Tibial nerve (tissue), 4 donors: ENCODE measurements at regions not wholly inside any gene's neighbourhood (a gene's known extent, or its start where the extent isn't known, plus 50 kb on each side); places are given as distances from the start of the nearest gene placed in this dataset.

Source experiments
- DNase-seq, 2 donors: peaks; one replicate each; pipeline ENCODE4 v3.0.0-alpha.2; 2019; ENCODE audit warnings: low spot score in 2 of 2
- H3K27ac ChIP-seq, 4 donors: fragments of 200-600 bp; sonication (generic) in 3 of 4; one replicate each; pipeline ENCODE4 v1.5.1; 2017 to 2019; ENCODE audit warnings: mild to moderate bottlenecking in 1 of 4
- H3K27me3 ChIP-seq, 2 donors: fragments of 200-600 bp; sonication (generic) in 1 of 2; one replicate each; pipeline versions ENCODE4 v1.5.1 to v1.6.0; 2017 to 2019
- H3K36me3 ChIP-seq, 3 donors: fragments of 200-600 bp; sonication (generic); one replicate each; pipeline ENCODE4 v1.5.1; 2018 to 2019
- H3K4me1 ChIP-seq, 4 donors: fragments of 200-600 bp; sonication (generic) in 3 of 4; one replicate each; pipeline ENCODE4 v1.5.1; 2017 to 2019
- H3K4me3 ChIP-seq, 4 donors: fragments of 200-600 bp; sonication (generic) in 3 of 4; one replicate each; pipeline ENCODE4 v1.5.1; 2017 to 2019; ENCODE audit warnings: mild to moderate bottlenecking in 1 of 4, moderate library complexity in 1 of 4
- H3K9me3 ChIP-seq, 4 donors: fragments of 200-600 bp; sonication (generic) in 3 of 4; one replicate each; pipeline ENCODE4 v1.5.1; 2017 to 2019
- EP300 ChIP-seq, 2 donors: sonication (generic); formaldehyde crosslinking; IDR thresholded peaks; one replicate each; pipeline ENCODE4 v1.6.1; 2017; ENCODE audit warnings: antibody characterized with exemption in 2 of 2, mild to moderate bottlenecking in 1 of 2
- POLR2A ChIP-seq, 2 donors: fragments of 450-650 bp; IDR thresholded peaks; one replicate each; pipeline ENCODE4 v1.6.1; 2017; ENCODE audit warnings: antibody characterized with exemption in 2 of 2, mild to moderate bottlenecking in 2 of 2, moderate library complexity in 2 of 2
- WGBS, 2 donors: methylation state at CpG; one replicate each; pipeline ENCODE4 v1.1.5; 2018; 5-methylcytosine and 5-hydroxymethylcytosine counted together
- TF ChIP-seq, protein P1 (sequence below), 5 experiments: fragments of 200-600 bp in 3 of 5; fragments of 450-650 bp in 2 of 5; sonication (generic) in 3 of 5; IDR thresholded peaks; one replicate each; pipeline ENCODE4 v1.5.1; 2016 to 2019; ENCODE audit warnings: antibody characterized with exemption in 5 of 5, mild to moderate bottlenecking in 3 of 5, moderate library complexity in 2 of 5

DNA sequence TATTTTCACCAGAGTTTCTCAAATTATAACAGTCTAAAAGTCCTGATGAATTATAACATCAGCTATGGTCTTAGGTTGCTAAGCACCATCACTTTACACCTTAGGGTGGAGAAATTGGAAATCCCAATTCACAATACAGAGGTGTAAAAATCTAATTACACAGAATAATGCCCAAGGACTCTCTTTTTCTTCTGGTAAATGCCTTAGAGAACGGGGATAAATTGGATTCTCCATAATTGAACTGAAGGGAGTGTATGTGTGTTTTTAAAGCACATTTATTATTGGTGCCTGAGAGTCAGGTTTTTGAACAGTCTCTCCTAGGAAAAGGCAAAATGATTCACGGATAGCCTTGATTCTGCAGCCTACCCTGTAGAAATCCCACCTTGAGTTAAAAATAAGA, 66.8 kb downstream of the NIBAN1 start:
- WGBS, 2 donors: 86 to 88% methylated on average over 2 of the region's 2 CpGs
- Histone ChIP-seq H3K9me3 (no peaks in the 10 kb centered on the region), H3K4me3 (no peak overlapping the region), H3K36me3 (no peaks in the 10 kb centered on the region), H3K27me3 (no peaks in the 10 kb centered on the region), H3K4me1 (peaks cover 0 to 31% (median 2%) of the 10 kb centered on the region in 4 donors), H3K27ac (no peak overlapping the region)
- no peak for DNase-seq
- TF ChIP-seq POLR2A (IDR thresholded peaks at IDR 0.05): no peak
- TF ChIP-seq, protein P1, sequence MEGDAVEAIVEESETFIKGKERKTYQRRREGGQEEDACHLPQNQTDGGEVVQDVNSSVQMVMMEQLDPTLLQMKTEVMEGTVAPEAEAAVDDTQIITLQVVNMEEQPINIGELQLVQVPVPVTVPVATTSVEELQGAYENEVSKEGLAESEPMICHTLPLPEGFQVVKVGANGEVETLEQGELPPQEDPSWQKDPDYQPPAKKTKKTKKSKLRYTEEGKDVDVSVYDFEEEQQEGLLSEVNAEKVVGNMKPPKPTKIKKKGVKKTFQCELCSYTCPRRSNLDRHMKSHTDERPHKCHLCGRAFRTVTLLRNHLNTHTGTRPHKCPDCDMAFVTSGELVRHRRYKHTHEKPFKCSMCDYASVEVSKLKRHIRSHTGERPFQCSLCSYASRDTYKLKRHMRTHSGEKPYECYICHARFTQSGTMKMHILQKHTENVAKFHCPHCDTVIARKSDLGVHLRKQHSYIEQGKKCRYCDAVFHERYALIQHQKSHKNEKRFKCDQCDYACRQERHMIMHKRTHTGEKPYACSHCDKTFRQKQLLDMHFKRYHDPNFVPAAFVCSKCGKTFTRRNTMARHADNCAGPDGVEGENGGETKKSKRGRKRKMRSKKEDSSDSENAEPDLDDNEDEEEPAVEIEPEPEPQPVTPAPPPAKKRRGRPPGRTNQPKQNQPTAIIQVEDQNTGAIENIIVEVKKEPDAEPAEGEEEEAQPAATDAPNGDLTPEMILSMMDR (IDR thresholded peaks at IDR 0.05): no peak
- TF ChIP-seq EP300 (IDR thresholded peaks at IDR 0.05): no peak

DNA sequence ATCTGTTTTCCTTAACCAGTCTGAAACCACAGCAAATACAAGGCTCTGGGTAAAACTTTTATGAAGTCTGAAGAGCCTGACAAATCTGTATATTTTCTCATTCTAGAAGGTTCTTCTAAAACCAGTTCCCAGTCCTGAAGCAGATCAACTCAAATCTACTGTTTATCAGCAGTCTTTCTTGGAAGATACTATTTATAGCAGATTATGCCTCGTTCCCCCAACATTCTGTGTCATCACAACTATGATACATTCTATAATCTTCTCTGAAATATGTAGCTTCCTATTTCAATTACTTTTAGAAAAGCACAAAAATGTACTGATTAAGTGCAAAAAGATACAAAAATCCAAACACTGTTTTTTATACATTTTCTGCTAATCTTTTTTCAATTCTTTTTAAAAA, 67.5 kb downstream of the NIBAN1 start:
- H3K36me3 ChIP-seq: no peaks in the 10 kb centered on the region
- no peak for DNase-seq
- no peak overlapping the region for H3K4me3 ChIP-seq
- TF ChIP-seq EP300 (IDR thresholded peaks at IDR 0.05) (no peak), POLR2A (IDR thresholded peaks at IDR 0.05) (no peak)
- TF ChIP-seq, protein P1 (IDR thresholded peaks at IDR 0.05): no peak
- no peaks in the 10 kb centered on the region for H3K27me3 ChIP-seq
- no peak overlapping the region for H3K27ac ChIP-seq
- H3K9me3 ChIP-seq: no peaks in the 10 kb centered on the region
- H3K4me1 ChIP-seq: peaks cover 0 to 31% (median 2%) of the 10 kb centered on the region in 4 donors
- WGBS, 2 donors: 69 to 70% methylated on average over 1 of the region's 1 CpG

DNA sequence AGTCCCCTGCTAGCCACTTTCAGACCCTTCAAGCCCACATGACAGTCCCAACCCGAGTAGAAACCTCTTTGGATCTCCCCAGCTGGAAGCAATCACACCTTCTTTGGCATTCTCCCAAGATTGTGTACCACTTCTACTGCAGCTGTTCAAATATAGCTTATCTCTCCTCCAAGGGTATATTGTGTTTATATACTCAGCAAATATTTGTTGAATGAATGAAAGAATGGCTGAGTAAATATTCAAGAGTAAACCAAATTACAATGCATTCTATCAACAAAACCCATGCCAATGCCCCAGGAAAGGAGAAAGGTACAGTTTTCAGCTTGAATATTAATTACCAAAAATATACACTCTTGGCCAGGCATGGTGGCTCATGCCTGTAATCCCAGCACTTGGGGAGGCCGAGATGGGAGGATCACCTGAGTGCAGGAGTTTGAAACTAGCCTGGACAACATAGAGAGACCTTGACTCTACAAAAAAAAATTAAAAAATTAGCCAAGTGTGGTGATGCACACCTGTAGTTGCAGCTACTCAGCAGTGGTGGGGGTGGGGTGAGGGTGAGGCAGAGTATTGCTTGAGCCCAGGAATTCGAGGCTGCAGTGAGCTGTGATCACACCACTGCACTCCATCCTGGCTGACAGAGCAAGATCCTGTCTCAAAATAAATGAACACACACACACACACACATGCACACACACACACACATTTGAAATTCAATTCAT, 68.5 kb downstream of the NIBAN1 start:
- TF ChIP-seq EP300 (IDR thresholded peaks at IDR 0.05) (no peak), POLR2A (IDR thresholded peaks at IDR 0.05) (no peak)
- TF ChIP-seq, protein P1 (IDR thresholded peaks at IDR 0.05): no peak
- Histone ChIP-seq H3K36me3 (no peaks in the 10 kb centered on the region), H3K4me3 (no peak overlapping the region), H3K27me3 (no peaks in the 10 kb centered on the region), H3K9me3 (no peaks in the 10 kb centered on the region), H3K27ac (no peak overlapping the region), H3K4me1 (peaks cover 0 to 29% (median 1%) of the 10 kb centered on the region in 4 donors)
- WGBS, 2 donors: 69 to 75% methylated on average over 3 of the region's 3 CpGs
- DNase-seq: no peak

DNA sequence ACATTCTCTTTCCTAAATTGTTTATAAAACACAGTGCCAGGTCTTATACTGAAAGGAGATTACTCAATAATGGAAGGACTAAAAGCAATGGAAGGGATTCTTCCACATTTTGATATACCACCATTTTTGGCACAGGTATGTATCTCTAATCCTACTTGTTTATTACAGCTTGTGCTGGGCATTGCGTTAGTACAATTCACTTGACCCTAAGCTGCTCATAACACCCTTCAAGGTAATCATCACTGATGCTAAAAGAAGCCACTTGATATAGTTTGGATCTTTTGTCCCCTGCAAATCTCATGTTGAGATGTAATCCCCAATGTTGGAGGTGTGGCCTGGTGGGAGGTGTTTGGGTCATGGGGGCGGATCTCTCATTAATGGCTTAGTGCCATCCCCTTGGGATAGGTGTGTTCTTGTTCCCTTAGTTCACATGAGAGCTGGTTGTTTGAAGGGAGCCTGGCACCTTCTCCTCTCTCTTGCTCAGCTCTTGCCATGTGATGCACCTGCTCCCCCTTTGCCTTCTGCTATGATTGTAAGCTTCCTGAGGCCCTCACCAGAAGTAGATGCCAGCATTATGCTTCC, 71.1 kb downstream of the NIBAN1 start:
- no peak for DNase-seq
- Histone ChIP-seq H3K27me3 (no peaks in the 10 kb centered on the region), H3K4me3 (no peak overlapping the region), H3K36me3 (peaks cover 0 to 10% (median 0%) of the 10 kb centered on the region in 3 donors), H3K27ac (no peak overlapping the region), H3K4me1 (peaks cover 0 to 15% (median 0%) of the 10 kb centered on the region in 4 donors), H3K9me3 (no peaks in the 10 kb centered on the region)
- WGBS, 2 donors: 92% methylated on average over 2 of the region's 2 CpGs
- TF ChIP-seq, protein P1 (IDR thresholded peaks at IDR 0.05): no peak
- TF ChIP-seq EP300 (IDR thresholded peaks at IDR 0.05) (no peak), POLR2A (IDR thresholded peaks at IDR 0.05) (no peak)

DNA sequence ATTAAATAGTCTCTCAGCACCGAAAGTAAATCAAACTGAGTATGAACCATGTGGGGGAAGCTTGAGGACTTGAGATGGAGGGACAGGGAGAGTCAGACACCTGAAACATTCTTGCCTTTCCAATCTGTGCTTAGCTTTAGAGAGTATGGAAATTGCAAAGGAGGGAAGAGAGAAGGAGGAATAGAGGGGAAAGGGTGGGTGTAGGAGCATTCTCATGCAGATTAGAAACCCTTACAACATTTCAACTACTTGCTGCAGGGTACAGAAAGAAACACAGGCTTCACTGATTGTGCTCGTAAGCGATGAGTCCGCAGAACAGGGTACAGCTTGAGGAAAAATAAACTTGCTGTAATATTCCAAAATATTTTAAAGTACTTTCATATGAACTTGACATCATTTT, 73.8 kb downstream of the NIBAN1 start:
- WGBS, 2 donors: 86 to 90% methylated on average over 4 of the region's 4 CpGs
- Histone ChIP-seq H3K27ac (no peak overlapping the region), H3K4me1 (peaks cover 0 to 12% (median 0%) of the 10 kb centered on the region in 4 donors), H3K36me3 (peaks cover 0 to 26% (median 0%) of the 10 kb centered on the region in 3 donors), H3K4me3 (no peak overlapping the region), H3K27me3 (no peaks in the 10 kb centered on the region), H3K9me3 (no peaks in the 10 kb centered on the region)
- TF ChIP-seq POLR2A (IDR thresholded peaks at IDR 0.05) (no peak), EP300 (IDR thresholded peaks at IDR 0.05) (no peak)
- TF ChIP-seq, protein P1 (IDR thresholded peaks at IDR 0.05): no peak
- DNase-seq: no peak
